Prostate gland (tissue), 2 donors: ENCODE measurements at regions not wholly inside any gene's neighbourhood (a gene's known extent, or its start where the extent isn't known, plus 50 kb on each side); places are given as distances from the start of the nearest gene placed in this dataset.

ENCODE experiments used
- DNase-seq: peaks from one replicate; pipeline ENCODE4 v3.0.0-alpha.2; 2019; ENCODE audit warnings: low spot score
- H3K27ac ChIP-seq, 2 donors: fragments of 200-600 bp; sonication (generic); 2 replicates each; pipeline ENCODE4 v1.5.1; 2017 to 2019
- H3K27me3 ChIP-seq: fragments of 200-600 bp; sonication (generic); replicated peaks from 2 replicates; pipeline ENCODE4 v1.5.1; 2019; ENCODE audit not compliant: insufficient read depth
- H3K36me3 ChIP-seq, 2 donors: fragments of 200-600 bp; sonication (generic); 1 replicate in 1 of 2; 2 replicates in 1 of 2; pipeline versions ENCODE4 v1.5.1 to v1.8.1; 2017 to 2019
- H3K4me1 ChIP-seq: fragments of 200-600 bp; sonication (generic); replicated peaks from 2 replicates; pipeline ENCODE4 v1.5.1; 2019
- H3K4me3 ChIP-seq, 2 donors: fragments of 200-600 bp; sonication (generic); 2 replicates each; pipeline ENCODE4 v1.5.1; 2017 to 2019
- H3K9me3 ChIP-seq: fragments of 200-600 bp; sonication (generic); 2 replicates; pipeline ENCODE4 v1.5.1; 2017
- POLR2A ChIP-seq: fragments of 450-650 bp; IDR thresholded peaks from one replicate; pipeline ENCODE4 v1.6.1; 2016; ENCODE audit warnings: antibody characterized with exemption, mild to moderate bottlenecking
- POLR2AphosphoS5 ChIP-seq: sonication (generic); formaldehyde crosslinking; IDR thresholded peaks from one replicate; pipeline ENCODE4 v1.6.1; 2017; ENCODE audit warnings: antibody characterized with exemption
- WGBS: methylation state at CpG from one replicate; pipeline ENCODE4 v1.1.5; 2018; 5-methylcytosine and 5-hydroxymethylcytosine counted together
- intact Hi-C: fragments of 100-400 bp; cut with DNase I; formaldehyde crosslinking; loops from one replicate; pipeline ENCODE4 v1.14.2; 2022
- TF ChIP-seq, protein P1 (sequence below), 4 experiments: fragments of 200-600 bp in 2 of 4; fragments of 450-650 bp in 2 of 4; sonication (generic) in 2 of 4; IDR thresholded peaks; 1 replicate in 3 of 4; 2 replicates in 1 of 4; pipeline ENCODE4 v1.5.1; 2016 to 2019; ENCODE audit warnings: antibody characterized with exemption in 4 of 4, mild to moderate bottlenecking in 2 of 4, moderate library complexity in 2 of 4

DNA sequence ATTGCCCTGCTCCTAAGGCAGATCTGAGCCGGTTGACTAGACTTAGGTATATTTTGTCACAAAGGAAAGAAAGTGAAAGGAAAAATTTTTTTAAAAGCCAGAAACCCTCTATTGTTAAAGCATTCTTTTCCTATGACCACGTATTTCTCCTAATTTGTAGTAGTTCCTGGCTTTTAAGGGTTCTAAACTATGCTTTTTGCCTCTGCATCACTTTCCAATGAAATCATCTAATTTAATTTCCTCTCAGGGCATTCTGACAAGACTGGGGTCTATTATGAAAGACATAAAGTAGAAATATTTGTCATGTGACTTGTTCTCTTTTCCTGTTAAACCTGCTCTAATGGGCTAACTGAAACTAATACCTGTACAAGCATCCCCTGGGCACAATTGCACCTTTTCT, 233.0 kb upstream of the PRR20A start:
- 38% methylated on average over 2 of the region's 2 CpGs for WGBS
- no peak for TF ChIP-seq POLR2A
- TF ChIP-seq POLR2AphosphoS5 = no peak
- TF ChIP-seq, protein P1, sequence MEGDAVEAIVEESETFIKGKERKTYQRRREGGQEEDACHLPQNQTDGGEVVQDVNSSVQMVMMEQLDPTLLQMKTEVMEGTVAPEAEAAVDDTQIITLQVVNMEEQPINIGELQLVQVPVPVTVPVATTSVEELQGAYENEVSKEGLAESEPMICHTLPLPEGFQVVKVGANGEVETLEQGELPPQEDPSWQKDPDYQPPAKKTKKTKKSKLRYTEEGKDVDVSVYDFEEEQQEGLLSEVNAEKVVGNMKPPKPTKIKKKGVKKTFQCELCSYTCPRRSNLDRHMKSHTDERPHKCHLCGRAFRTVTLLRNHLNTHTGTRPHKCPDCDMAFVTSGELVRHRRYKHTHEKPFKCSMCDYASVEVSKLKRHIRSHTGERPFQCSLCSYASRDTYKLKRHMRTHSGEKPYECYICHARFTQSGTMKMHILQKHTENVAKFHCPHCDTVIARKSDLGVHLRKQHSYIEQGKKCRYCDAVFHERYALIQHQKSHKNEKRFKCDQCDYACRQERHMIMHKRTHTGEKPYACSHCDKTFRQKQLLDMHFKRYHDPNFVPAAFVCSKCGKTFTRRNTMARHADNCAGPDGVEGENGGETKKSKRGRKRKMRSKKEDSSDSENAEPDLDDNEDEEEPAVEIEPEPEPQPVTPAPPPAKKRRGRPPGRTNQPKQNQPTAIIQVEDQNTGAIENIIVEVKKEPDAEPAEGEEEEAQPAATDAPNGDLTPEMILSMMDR (IDR thresholded peaks at IDR 0.05) = no peak
- DNase-seq = no peak
- Histone ChIP-seq H3K27me3 (no peaks in the 10 kb centered on the region), H3K27ac (no peak overlapping the region), H3K4me1 (no peaks in the 10 kb centered on the region), H3K36me3 (no peaks in the 10 kb centered on the region), H3K9me3 (no peaks in the 10 kb centered on the region), H3K4me3 (no peak overlapping the region)
- intact Hi-C loops = no loop called here

DNA sequence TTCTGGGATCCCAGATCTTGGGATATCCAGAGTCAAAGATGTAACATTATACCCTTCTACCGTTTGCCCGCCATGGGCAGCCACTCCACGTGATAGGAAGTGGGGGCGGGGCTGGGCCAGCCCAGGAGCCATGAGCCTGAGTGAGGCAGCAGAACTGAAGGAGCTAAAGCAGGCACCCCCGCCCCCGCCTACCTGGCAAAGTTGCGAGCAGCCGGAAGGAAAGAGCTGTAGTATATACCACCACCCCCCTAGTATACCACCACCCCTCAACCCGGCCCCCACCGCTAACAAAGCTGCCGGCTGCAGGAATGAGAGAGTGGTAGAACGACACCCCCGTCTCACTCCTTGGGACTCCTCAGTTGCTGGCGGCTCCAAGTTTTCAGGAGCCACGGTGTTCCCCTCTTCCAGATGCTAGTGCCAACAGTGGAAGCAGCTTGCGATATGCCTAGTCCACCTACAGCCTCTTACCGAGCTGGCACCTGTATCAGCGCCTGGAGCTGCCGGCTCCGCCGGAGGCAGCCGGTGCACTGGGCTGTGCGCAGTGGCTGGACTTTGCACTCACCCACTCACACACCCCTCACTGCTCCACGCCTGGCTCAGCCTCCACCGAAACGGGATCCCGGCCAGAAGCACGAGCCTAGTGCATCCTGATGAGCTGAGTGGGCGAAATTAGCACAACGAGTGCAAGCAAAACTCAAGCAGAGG, 230.7 kb upstream of the PRR20A start:
- Histone ChIP-seq H3K4me3 (no peak overlapping the region), H3K27me3 (no peaks in the 10 kb centered on the region), H3K36me3 (no peaks in the 10 kb centered on the region), H3K4me1 (no peaks in the 10 kb centered on the region), H3K9me3 (no peaks in the 10 kb centered on the region), H3K27ac (no peak overlapping the region)
- DNase-seq = no peak
- TF ChIP-seq, protein P1 (IDR thresholded peaks at IDR 0.05) = no peak
- TF ChIP-seq POLR2AphosphoS5 (no peak), POLR2A (no peak)
- 94% methylated on average over 30 of the region's 30 CpGs for WGBS
- intact Hi-C loops = no loop called here

DNA sequence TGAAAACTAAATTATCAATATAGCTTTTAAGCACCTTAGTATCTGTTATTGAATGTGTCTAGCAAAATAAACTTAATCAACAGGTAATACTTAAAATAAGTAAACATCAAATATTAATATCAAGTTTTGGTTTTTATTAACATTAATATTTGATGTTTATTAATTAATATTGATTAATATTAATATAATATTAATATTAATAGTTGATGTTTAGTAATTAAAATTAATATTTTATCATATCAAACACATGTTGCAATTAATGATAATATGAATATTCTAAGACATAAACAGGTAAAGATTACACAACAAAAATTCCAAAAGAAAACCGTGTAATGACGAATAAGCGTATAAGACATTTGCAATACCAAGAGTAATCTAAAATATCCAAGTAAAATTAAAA, 222.8 kb upstream of the PRR20A start:
- H3K4me3 ChIP-seq = no peak overlapping the region
- DNase-seq = no peak
- WGBS = 96% methylated on average over 3 of the region's 3 CpGs
- H3K9me3 ChIP-seq = no peaks in the 10 kb centered on the region
- intact Hi-C loops = no loop called here
- no peaks in the 10 kb centered on the region for H3K4me1 ChIP-seq
- TF ChIP-seq POLR2A = no peak
- TF ChIP-seq, protein P1 (IDR thresholded peaks at IDR 0.05) = no peak
- TF ChIP-seq POLR2AphosphoS5 = no peak
- H3K36me3 ChIP-seq = no peaks in the 10 kb centered on the region
- no peak overlapping the region for H3K27ac ChIP-seq
- H3K27me3 ChIP-seq = no peaks in the 10 kb centered on the region

DNA sequence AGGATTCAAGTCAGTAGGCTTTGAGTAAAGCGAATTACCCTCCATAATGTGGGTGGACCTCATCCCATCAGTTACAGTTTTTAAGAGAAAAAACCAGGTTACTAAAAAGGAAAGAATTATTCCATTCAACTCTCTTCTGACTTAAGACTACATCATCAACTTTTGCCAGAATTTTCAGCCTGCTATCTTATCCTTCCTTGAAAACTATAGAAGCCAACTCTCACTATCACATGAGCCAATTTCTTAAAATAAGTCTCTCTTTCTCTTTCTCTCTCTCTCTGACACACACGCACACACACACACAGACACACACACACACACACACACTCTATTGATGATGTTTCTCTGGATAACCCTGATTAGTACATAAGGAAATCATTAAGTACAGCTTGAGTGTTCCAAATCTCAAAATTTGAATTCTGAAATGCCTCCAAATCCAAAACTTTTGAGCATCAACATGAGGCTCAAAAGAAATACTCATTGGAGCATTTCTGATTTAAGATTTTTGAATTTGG, 217.0 kb upstream of the PRR20A start:
- no peaks in the 10 kb centered on the region for H3K27me3 ChIP-seq
- DNase-seq = no peak
- no peaks in the 10 kb centered on the region for H3K9me3 ChIP-seq
- H3K36me3 ChIP-seq = no peaks in the 10 kb centered on the region
- H3K4me3 ChIP-seq = no peak overlapping the region
- H3K4me1 ChIP-seq = no peaks in the 10 kb centered on the region
- no peak overlapping the region for H3K27ac ChIP-seq
- 92% methylated on average over 2 of the region's 2 CpGs for WGBS
- intact Hi-C loops = no loop called here
- TF ChIP-seq, protein P1 (IDR thresholded peaks at IDR 0.05) = no peak
- TF ChIP-seq POLR2AphosphoS5 (no peak), POLR2A (no peak)

DNA sequence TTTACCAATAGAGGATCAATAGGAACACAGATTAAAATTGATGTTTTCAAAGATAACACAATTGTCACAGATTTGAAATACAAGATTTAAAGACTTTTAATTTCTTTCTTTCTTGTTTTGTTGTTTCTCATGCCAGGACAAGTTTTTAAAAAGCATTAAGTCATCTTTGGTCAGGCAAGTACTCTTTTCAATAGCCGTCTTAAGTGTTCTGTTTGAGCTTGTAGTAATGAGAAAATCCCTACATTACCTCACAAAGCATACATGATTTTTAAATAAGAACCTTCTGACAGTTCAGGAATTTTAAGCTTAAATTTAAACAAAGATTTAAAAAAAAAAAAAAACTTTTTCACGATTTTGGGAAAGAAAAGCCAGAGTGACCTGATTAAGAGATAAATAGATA, 216.3 kb upstream of the PRR20A start:
- Histone ChIP-seq H3K4me3 (no peak overlapping the region), H3K9me3 (no peaks in the 10 kb centered on the region), H3K27me3 (no peaks in the 10 kb centered on the region), H3K4me1 (no peaks in the 10 kb centered on the region), H3K36me3 (no peaks in the 10 kb centered on the region), H3K27ac (no peak overlapping the region)
- TF ChIP-seq POLR2A = no peak
- TF ChIP-seq, protein P1 (IDR thresholded peaks at IDR 0.05) = no peak
- no peak for TF ChIP-seq POLR2AphosphoS5
- DNase-seq = no peak
- 41% methylated on average over 2 of the region's 2 CpGs for WGBS
- intact Hi-C loops = no loop called here
